Right lobe of liver (tissue), 4 donors: ENCODE measurements at regions not wholly inside any gene's neighbourhood (a gene's known extent, or its start where the extent isn't known, plus 50 kb on each side); places are given as distances from the start of the nearest gene placed in this dataset.
"Not testable (repeated sequence)": the region's sequence is repeated elsewhere in the genome, so short reads cannot be mapped to it uniquely, and the experiment has no call there.

Experiments used
- CTCF ChIP-seq, 4 donors: fragments of 200-600 bp in 3 of 4; fragments of 450-650 bp in 1 of 4; IDR thresholded peaks; one replicate each; pipeline versions ENCODE4 v1.5.1 to v1.8.0; 2016 to 2022; ENCODE audit warnings: antibody characterized with exemption in 4 of 4, mild to moderate bottlenecking in 2 of 4
- POLR2A ChIP-seq: fragments of 450-650 bp; IDR thresholded peaks from one replicate; pipeline ENCODE4 v1.6.1; 2017; ENCODE audit warnings: antibody characterized with exemption, mild to moderate bottlenecking
- donor health status: DM: no; HTN: no; CAD: no.
- donor health status: DM: no; HTN: no; CAD: no.
- donor health status: DM: no; HTN: yes; CAD: no.

GRCh38 chr5:124987786-124988185 is 241.3 kb upstream of the ZNF608 start:
- not testable (repeated sequence) for TF ChIP-seq CTCF (IDR thresholded peaks at IDR 0.05); POLR2A
